HG03060 (cell line): ENCODE measurements at regions not wholly inside any gene's neighbourhood (a gene's known extent, or its start where the extent isn't known, plus 50 kb on each side); places are given as distances from the start of the nearest gene placed in this dataset.
"Not testable (repeated sequence)": the region's sequence is repeated elsewhere in the genome, so short reads cannot be mapped to it uniquely, and the experiment has no call there.

Source experiments
- ATAC-seq: cut with Tn5 transposase; IDR thresholded peaks from one replicate; pipeline ENCODE4 v1.9.1; 2021; ENCODE audit warnings: low read depth, moderate number of reproducible peaks; ENCODE audit not compliant: unreplicated experiment

DNA sequence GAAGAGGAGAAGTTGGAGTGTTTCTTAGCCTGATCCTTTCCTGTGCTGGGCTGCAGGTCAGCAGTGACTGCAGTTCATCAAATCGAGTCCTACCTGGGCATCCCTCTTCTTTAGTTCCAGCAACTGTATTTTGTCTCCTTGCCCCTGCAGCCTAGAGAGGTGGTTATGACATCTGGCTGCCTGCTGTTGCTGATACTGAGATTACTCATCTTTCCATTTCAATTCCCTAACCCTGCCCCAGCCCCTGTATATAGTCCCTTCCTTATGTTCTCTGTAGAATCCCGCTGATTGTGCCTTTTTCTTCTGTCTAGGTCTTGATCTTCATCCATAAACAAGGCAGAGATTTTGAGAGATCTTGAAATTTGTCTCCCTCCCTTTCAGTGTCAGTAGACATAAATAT lies 393.3 kb downstream of the EDEM1 start:
- no peak for ATAC-seq

DNA sequence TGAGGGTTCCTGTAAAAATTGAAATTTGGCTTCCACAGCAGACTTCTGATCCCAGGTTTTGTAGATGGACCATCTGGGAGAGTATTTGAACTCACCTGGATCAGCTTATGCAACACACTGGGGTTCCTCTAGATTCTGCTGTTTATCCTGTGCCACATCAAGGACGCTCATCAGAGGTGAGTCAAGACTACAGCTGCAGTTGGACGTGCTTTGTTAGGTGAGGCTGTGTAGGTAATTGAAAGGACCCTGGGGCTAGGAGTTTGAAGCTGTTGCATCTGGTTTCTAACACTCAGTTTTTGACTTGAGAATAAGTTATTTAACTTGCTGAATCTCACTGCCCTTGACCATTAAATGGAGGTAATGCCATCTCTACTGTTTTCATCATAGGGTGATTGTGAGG lies 394.2 kb downstream of the EDEM1 start:
- ATAC-seq = no peak

DNA sequence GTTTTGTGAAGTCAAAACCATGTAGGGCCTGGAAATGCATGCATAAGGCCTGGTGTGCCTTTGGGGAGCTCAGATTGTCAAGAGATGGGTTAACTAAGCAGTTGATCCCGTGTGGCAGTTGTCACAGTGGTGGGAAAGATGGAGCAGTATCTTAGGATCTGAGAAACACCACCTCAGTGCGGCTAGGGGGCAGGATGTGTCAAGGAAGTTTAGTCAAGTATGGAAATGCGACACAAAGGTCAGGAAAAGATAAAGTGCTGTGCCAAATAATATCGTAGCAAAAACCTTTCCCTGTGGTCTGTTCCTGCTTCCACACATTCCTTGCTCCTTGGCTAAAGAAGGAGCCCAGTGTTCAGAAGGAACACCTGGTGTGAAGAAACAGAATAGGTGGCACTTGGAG lies 396.4 kb downstream of the EDEM1 start:
- no peak for ATAC-seq

DNA sequence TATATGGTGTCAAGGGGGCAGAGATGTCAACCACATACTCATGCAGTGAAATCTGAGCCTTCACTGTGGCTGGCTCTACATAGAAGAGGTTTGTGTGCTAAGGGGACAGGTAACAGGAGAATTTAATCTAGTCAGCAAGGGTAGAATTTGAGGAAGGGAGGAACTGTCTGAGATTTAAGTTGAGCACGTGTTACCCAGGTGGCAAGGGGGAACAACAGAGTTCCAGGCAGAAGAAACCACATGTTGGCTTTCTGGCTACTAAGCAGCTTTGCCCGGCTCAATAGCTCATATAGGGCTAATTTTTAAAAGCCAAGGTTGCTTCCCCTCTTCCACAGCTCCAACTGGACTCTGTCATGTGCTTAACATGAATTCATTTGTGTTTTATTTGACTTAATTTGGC lies 397.6 kb downstream of the EDEM1 start:
- no peak for ATAC-seq

DNA sequence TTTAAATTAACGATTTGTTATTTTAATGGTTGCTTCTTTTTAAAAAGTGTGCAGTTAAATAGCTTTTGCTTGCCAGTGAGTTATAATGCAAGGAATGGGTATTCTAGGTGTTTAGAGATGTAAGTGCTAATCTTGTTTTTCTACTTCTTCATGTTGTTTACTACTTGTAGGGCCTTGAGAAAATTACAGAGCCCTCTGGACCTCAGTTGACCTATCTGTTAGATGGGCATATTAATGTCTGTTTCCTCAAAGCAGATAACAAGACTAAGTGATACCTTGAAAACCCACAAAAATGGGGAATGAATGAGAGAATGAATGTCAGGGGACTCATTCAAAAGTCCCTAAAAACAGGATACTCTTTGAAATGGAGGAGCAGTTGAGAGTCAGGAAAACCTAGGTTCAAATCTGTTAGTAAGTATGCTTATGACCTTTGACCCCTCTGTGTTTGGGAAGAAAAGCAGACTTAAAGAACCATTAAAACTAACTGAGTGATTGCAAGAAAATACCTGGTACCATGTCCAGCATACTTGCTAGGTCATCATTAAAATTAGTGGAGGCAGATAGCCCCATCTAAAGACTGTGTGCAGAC lies 419.5 kb downstream of the EDEM1 start:
- ATAC-seq = no peak

DNA sequence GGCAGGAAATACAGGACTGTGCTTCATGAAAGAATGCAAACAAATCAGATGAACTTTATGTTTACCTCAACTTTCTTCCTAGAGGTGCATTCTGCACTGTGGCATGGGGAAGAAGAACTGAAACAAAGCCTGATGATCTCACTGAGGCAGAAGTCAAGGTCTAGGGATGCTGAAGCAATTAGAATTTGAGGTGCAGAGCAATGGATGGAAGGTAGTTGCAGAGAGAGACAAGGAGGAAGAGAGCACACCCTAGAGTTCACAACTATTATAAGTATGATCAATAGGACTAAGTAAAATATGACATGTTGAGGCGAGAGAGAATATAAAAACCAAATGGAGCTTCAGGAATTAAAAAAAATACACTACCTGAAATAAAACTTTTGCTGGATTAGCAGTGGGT lies 420.1 kb downstream of the EDEM1 start:
- no peak for ATAC-seq

DNA sequence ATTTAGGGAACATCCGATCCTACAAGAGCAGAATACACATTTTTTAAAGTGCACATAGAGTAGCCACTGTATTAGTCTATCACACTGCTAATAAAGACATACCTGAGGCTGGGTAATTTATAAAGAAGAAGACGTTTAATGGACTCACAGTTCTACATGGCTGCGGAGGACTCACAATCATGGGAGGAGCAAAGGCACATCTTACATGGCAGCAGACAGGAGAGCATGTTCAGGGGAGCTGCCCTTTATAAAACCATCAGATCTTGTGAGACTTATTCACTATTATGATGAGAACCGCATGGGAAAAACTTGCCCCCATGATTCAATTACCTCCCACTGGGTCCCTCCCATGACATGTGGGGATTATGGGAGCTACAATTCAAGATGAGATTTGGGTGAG lies 421.5 kb downstream of the EDEM1 start:
- ATAC-seq = not testable (repeated sequence)

DNA sequence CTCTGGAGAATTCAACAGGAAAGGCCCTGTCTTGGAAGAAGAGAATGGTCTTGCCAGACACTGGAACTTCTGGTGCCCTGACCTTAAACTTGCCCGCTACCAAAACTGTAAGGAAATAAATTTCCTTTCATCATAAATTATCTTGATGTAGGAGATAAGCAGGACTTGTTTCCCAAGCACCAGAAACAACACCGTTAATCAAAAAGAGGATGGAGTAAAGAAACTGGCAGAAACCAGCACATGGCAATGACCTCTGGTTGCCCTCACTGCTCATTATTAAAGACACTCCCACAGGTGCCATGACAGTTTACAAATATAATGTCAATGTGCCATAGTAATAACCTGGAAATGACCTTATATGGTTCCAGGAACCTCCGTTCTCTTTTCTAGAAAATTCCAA lies 426.1 kb downstream of the EDEM1 start:
- ATAC-seq = no peak

DNA sequence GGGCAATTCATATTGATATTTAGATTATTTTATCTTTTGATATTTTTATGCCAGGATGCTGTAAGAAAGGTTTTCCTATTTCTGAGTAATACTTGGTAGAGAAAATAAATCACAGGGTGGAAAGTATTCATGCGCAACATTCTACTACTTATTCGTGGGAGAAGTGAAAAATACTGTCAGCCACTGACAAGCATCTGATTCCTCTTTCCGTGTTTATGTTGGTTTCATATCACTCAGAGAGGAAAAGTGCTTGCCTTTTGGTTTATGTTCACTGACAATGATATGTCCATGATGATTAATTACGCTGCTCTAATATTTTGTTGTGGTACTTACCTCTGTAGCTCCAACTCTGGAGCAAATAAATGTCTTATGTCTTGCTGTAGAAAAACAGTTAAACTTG lies 429.4 kb downstream of the EDEM1 start:
- no peak for ATAC-seq

DNA sequence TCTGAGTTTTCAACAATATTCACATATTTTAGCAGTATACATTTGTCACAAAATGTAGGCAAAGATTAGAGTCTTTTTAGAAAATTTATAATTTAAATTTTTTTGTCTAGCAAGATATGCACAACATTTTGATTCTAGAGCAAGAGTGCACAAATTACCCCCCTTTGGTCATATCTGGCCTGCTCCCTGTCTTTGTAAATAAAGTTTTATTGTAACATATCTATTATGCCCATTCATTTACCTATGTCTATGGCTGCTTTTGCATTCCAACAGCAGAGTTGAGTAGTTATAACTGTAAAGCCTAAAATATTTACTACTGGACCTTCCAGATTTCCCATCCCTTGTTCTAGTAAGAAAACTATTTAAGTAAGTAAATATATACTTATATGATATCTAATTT lies 430.7 kb downstream of the EDEM1 start:
- ATAC-seq = no peak

DNA sequence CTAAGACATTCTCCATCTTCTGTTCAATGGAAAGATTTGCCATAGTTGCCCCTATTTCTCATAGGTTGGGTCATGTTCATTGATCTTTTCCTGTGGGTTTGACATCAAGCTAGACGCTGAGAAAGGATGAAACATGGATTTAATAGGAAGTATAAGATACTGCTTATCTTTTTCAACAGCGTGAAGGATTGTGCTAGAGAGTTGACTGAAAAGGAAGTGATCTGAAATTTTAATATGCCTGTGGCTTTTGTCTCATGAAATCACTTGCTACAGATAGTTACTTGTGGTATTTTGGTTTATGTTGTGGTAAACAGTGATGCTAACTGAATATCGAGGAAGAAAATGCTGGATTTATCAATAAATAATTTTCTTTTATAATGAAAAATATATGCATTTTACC lies 442.9 kb downstream of the EDEM1 start:
- ATAC-seq = no peak

DNA sequence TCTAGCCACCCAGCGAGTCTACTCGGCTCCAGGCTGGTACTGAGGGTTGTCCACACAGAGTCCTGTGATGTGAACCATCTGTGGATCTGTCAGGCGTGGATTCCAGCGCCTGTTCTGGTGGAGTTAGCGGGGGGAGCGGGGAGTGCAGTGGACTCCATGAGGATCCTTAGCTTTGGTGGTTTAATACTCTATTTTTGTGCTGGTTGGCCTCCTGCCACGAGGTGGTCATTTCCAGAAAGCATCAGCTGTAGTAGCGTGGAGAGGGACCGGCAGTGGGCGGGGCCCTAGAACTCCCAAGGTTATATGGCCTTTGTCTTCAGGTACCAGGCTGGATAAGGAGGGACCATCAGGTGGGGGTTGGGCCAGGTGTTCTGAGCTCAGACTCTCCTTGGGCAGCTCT lies 446.5 kb downstream of the EDEM1 start:
- ATAC-seq = no peak

DNA sequence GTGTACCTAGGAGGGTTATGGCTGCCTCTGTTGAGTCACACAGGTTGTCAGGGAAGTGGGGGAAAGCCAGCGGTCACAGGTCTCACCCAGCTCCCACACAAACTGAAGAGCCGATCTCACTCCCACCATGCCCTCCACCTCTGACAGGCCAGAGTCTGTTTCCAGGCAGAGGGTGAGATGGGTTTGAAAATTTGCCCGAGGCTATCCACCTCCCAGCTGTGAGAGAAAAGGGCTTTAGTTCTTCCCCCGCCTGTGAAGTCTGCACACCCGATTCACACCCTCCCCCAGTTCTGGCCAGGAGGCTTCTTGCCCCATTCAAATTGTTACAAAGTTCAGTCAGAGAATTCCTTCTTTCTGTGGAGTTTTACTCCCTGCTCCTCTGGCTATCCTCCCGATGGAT lies 446.9 kb downstream of the EDEM1 start:
- no peak for ATAC-seq

DNA sequence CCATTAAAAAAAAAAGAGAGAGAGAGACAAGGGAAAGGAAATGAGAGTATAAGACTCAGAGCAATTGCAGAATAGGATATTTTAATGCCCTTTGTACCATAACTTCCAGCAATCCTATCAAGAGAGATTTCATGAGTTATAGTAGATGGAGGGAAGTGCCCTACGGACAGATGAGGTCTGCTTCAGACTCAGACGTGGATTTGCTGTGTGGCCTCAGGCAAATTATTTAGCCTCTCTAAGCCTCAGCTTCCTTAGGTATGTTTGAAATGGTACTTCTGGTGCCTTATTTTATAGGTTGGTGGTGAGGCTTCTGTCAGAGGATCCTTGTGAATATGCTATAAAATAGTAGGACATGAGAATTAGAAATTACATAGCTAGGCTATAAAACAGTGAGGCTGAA lies 448.2 kb downstream of the EDEM1 start:
- ATAC-seq = no peak

DNA sequence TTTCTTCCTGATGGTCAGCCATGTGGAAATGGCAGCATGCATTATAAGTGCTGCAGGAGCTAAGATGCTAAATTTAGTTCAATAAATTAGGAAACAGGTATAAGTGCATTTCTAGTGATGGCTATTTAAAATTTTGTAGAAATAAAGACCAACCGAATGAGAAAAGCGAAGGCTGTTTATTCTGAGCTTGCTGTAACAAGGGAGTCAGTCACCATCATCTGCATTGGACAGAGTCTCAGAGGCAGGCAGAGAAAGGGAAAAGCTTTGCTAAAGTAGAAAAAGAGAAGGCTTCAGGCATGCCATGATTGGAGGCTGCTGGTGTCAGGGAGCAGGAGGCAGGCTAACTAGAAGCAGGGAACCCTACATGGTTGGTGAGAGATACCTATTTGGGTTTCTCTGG lies 451.0 kb downstream of the EDEM1 start:
- ATAC-seq = no peak

DNA sequence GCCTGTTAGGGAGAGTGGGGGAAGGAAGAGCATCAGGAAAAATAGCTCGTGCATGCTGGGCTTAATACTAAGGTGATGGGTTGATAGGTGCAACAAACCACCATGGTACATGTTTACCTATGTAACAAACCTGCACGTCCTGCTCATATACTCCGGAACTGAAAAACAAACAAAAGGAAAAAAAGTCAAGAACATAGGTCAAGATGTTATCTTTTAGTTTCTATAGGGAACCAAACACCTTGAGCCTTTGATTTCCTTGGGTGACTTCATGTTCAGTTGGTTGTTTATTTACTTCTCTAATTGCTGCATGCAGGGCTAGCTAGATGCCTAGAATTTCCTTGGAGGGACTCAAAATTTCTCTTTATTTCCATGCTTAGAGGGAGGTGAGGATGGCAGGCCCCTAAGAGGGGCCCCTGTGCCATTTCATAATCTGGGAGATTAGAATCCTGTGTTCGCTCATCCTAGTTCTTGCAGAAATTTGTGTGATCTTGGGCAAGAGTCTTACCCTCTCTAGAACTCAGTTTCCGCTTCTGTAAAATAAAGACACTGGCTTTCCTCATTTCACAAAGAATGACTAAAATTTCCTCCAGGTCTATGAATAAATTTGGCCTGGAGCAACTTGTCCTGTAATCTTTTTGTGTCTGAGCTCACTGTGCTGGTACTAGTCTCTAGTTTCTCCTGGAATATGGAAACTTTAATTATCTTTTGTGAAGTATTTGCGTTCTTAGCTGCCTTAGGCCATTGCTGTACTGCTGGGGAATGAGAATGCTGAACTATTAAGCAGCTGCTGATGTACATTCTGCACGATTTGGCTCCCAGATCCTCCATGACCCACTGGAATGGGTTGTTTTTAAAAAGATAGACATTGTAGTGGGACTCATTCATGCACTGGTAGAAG lies 457.5 kb downstream of the EDEM1 start:
- no peak for ATAC-seq

DNA sequence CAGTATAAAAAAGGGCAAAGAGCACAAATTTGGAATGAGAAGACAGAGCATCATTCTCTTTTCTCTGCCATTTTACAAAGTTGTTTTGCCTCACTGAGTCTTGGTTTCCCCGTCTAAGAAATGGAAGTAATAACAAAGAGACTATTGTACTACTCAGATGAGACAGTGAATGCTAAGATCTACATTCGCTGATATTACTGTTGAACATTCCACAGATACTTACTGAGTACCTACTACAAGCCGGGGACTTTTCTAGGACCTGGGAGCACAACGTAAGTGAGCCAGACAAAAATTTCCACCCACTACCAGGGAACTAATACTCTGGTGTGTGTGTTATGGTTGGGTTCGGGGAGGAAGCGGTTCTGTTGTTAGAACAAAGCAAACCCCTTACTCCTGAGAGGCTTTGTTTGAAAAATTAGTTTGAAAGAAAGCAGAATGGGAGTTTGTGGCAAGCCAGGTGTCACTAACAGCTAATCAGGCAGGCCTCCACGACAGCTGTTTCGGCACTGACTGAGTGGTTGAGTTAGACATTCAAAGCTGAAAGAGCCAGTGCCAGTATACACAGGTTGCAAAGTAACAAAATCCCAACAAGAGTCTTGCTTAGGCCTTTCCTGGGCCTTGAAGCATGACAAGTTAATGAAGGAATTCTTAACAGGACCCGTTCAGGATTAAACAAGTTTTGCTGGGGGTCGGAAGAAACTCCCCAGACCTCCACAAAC lies 458.3 kb downstream of the EDEM1 start:
- no peak for ATAC-seq

DNA sequence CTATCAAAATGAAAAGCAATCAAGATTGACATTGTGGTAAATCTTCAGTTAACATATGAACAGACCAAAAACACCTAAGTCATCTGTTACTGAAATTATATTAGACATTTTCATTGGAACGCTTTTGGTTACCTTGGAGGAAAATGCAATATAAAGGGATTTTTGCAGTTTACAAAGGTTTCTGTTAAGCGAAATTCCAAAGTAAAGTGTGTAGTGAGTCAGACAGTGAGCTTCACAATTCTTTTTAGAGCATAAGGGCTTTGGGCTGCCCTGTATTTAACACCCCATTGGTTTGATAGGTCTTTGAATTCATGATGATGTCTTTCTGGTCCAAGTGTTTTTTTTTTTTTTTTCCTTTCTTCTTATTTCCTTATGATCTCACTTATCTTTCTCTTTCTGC lies 462.8 kb downstream of the EDEM1 start:
- no peak for ATAC-seq

DNA sequence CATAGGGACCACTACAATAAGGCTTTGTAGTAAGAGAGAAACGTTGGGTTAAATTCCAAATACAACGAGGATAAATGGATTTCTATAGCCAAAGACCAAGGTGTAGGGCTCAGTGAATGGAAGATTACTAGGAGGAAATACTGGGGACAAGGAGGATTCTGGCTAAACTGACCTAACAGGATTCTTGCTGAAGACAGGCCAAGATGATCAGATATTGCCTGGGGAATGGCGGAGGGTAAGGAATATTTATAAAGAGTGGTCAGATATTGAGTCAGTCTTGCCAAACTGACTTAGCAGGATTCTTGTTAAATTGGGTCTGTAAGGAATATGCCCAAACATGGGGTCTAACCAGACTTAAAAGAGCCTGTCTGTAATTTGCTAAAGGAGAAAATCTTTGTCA lies 463.8 kb downstream of the EDEM1 start:
- ATAC-seq = no peak

DNA sequence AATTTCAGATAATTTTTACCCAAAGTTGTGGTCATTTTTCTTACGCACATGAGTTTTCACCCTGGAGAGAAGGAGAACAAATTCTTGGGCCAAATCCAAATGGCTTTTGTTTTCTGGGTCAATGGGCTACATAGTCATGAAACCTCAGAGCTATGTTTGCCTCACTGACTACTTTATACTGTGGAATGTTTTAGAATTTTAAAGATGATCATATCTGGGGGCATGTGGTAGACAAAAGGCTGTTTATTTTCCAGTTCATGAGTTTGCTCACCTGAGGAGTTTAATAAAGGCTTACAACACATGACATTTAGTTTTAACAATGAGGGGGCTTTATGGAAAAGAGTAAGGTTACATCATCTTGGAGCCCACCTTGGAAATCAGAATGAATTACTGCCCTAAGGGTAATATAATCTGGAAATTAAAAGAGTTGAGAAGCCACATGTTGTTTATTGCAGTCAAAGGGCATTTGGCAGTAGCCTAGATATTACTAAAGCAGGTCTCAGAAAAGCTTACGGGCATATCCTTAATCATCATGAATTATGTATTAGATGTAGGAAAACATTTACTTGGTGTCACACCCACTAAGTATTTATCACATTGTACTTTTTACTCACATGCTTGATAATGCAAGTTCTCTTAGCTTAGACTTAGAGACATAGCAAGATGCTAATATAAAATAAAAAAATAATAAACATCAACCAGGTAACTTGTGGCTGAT lies 466.1 kb downstream of the EDEM1 start:
- ATAC-seq = no peak

DNA sequence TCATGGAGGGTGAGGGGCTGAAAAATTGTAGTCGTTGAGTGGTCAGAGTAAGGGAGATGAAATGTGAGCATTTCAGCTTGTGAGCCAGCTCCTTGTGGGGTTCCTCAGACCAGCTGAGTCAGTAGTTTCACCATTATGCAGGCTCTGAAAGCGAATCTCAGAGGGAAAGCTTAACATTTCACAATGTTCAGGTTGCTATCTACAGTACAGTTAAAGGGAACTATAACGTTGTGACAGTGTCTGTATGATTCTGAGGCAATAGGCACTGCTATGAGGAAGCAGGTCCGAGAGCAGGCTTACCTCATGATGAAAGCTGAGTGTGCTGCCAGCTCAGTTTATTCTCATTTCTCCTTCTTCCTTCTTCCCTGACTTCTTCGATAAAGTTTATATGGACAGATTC lies 469.6 kb downstream of the EDEM1 start:
- ATAC-seq = no peak
